GM21447 (cell line): ENCODE measurements at regions not wholly inside any gene's neighbourhood (a gene's known extent, or its start where the extent isn't known, plus 50 kb on each side); places are given as distances from the start of the nearest gene placed in this dataset.
"Not testable (repeated sequence)": the region's sequence is repeated elsewhere in the genome, so short reads cannot be mapped to it uniquely, and the experiment has no call there.

Experiments
- ATAC-seq: cut with Tn5 transposase; IDR thresholded peaks from one replicate; pipeline ENCODE4 v1.9.1; 2021; ENCODE audit not compliant: unreplicated experiment

DNA sequence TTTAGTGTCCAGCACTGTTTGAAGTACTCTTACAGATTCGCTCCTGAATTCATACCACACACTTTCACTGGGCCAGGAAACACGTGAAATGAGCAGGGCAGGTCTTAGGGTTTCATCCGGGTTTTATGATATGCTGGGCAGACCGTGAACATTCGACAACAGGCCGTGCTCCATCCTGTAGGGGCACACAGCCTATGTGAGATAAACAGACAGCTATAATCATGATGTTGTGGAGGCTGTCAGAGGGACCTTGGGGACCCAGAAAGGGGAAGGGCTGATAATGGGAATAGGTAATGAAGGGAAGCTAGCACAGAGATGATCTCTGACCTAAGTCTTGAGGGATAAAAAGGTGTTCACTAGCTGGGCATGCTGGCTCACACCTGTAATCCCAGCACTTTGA lies 110.4 kb downstream of the RIN2 start:
- no peak for ATAC-seq

GRCh38 chr20:19872001-19872400 lies 113.9 kb downstream of the RIN2 start:
- no peak for ATAC-seq

DNA sequence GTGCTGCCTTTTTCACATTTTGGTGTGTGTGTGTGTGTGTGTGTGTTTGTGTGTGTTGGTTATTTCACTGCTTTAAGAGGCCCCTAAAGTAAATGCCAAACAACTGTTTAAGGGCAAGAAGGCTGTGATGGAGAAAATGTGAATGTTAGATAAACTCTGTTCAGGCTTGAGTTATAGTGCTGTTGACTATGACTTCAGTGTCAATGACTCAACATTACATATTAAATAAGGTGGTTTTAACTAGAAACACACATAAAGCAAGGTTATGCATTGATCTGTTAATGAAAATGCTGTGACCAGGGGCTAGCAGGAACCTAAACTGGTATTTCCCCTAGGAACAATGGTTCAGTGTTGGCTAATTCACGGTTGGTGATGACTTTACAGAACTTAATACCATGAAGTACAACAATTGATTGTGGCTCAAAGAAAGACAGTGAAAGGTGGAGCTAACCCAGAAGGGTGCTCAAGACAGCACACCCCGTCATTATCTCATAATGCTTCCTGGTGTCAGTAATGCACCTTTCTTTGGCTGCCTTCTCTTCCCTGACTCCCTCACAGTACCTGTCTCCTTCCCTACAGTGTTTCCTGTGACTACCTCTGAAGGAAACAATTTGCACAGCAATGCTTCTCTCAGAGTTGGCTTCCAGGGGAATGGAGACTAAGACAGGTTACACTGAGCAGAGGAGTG lies 116.1 kb downstream of the RIN2 start:
- ATAC-seq, result no peak

GRCh38 chr20:19875376-19876221 lies 117.5 kb downstream of the RIN2 start:
- no peak for ATAC-seq

DNA sequence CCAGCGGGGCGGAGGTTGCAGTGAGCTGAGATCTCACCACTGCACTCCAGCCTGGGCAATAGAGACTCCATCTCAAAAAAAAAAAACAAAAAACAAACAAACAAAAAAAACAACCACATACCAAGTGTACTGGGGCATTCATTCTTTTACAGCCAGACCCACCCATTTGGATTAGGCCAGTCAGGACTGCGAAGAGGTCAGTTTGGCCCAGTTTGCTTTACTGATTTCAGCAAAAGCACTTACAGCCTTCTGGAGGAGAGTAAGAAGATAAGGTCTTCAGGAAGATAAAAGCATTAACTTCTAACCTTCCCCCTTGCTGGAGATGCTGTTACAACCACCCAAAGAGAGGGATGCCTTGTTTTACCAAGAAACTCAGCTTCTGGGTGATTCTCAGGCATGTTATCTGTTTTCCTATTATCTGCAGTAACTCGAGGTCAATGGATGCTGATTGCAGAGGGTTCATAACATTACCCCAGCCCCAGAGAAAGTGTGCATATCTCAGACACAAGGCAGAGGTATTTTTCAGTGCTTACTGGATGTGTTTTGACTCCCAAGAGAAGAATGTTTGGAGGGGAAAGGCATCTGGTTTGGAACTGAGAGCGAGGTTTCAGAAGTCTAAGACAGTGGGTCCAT lies 118.9 kb downstream of the RIN2 start:
- ATAC-seq, result no peak

- not testable (repeated sequence) for ATAC-seq
These were observed 121.8 kb downstream of the RIN2 start for GRCh38 chr20:19879874-19880255.

- ATAC-seq, result no peak
These were observed 122.4 kb downstream of the RIN2 start for GRCh38 chr20:19880256-19881079.

DNA sequence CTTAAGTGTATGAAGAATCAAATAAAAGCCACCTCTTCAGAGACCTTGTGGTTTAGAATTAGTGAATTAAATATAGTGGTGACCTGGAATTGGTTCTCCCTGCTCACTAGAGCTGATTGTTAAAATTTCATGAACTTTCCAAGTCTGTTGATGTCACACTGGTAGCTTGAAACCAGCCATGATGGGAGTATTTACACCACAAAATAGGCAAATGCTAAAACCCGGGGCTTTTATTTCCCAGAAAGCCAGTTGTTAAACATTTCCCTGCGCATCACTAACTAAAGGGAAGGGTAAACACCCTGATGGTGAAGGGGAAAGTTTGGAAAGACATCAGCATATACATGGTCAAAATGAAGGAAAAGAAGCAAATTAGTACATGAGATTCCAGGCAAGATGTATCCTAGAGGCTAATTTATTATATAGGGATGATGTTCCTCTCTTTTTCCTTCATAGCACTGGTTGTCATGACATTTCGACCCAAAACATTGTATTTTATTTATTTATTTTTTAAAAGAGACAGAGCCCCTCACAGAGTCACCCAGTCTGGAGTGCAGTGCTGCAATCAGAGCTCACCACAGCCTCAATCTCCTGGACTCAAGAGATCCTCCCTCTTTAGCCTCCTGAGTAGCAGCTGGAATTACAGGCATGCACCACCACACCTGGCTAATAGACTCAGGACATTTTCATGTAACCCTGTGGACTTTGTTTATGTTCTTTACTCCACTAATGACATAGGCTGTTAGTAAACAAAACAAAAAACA lies 123.2 kb downstream of the RIN2 start:
- no peak for ATAC-seq

DNA sequence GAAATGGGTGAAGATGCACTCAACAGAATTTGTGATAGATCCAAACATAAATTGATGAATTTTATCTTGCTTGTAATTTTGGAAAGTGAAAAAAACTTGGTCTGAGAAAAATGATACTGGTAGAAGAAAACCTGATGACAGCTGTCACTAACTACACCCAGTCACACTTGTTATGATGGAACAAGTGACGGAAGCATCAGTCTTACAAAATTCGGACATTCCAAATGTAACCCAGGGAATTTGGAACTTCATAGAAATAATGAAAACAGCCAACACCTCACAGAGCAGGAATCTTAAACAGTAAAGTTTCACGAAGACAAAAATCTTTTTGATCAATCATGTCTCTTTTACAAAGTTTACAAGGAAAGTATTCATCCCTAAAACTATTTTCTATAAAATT lies 123.9 kb downstream of the RIN2 start:
- ATAC-seq, result no peak

DNA sequence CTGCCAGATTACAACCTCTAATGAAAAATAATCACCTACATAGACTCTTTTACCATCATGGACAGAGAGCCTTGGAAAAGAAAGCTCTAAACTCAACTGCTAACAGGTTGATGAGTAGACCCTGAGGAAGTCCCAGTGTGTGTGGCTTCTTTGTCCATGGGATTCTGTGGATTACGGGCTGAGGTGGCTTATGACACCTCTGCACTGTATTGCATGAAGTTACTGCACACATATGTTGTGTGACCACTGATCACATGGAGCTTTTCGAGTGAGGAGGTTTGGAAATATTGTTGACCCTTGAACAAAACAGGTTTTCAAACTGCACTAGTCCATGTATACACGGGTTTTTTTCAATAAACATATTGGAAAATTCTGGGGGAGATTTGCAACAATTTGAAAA lies 124.4 kb downstream of the RIN2 start:
- no peak for ATAC-seq

DNA sequence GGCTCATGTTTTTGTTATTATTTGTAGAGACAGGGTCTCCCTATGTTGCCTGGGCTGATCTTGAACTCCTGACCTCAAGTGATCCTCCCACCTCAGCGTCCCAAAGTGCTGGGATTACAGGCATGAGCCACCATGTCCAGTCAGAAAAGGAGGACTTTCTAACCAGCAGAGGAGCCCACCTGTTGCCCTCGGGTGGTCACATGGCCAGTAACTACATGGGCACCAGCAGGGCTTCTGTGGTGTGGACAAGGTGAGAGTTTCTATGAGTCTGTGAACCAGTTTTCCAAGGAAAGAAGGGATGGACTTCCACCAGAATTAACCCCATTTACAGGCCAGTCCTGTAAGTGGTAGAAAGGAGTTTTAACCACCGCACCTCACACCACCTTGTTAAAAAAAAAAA lies 125.4 kb downstream of the RIN2 start:
- ATAC-seq, result no peak

GRCh38 chr20:19885594-19885938 lies 127.5 kb downstream of the RIN2 start:
- no peak for ATAC-seq

- no peak for ATAC-seq
These were observed 128.0 kb downstream of the RIN2 start for GRCh38 chr20:19885939-19886660.

- ATAC-seq, result no peak
These were observed 128.7 kb downstream of the RIN2 start for GRCh38 chr20:19886661-19887288.

- ATAC-seq, result no peak
These were observed 129.4 kb upstream of the NAA20 start for GRCh38 chr20:19887556-19888268.

- no peak for ATAC-seq
These were observed 128.9 kb upstream of the NAA20 start for GRCh38 chr20:19888269-19888671.

- ATAC-seq, result no peak
These were observed 127.9 kb upstream of the NAA20 start for GRCh38 chr20:19889011-19889953.
